ENCODE measurements at regions not wholly inside any gene's neighbourhood (a gene's known extent, or its start where the extent isn't known, plus 50 kb on each side); places are given as distances from the start of the nearest gene placed in this dataset.

- WGBS, 2 donors, result 58 to 61% methylated on average over 5 of the region's 5 CpGs
- no peak overlapping the region for H3K4me3 ChIP-seq (ENCODE audit: low read depth, poor library complexity, severe bottlenecking)
- no peak for TF ChIP-seq CTCF (IDR thresholded peaks at IDR 0.05)
- no peak for TF ChIP-seq POLR2A (IDR thresholded peaks at IDR 0.05)
- intact Hi-C loops (cut with DNase I; ENCODE audit: low total_unique reads), result no loop called here
- no peak for DNase-seq (ENCODE audit: low spot score in 2 of 2)
Measured at GRCh38 chr21:24118738-24119459, 1488.4 kb downstream of the MRPL39 start.

GRCh38 chr21:24115141-24115540 is 1492.1 kb downstream of the MRPL39 start:
- TF ChIP-seq POLR2A (IDR thresholded peaks at IDR 0.05) (no peak), CTCF (IDR thresholded peaks at IDR 0.05) (no peak)
- WGBS, 2 donors, result 90 to 93% methylated on average over 2 of the region's 2 CpGs
- no peak overlapping the region for H3K4me3 ChIP-seq (ENCODE audit: low read depth, poor library complexity, severe bottlenecking)
- no peak for DNase-seq (ENCODE audit: low spot score in 2 of 2)
- intact Hi-C loops (cut with DNase I; ENCODE audit: low total_unique reads), result no loop called here

- TF ChIP-seq POLR2A (IDR thresholded peaks at IDR 0.05), result no peak
- no peak for TF ChIP-seq CTCF (IDR thresholded peaks at IDR 0.05)
- intact Hi-C loops (cut with DNase I; ENCODE audit: low total_unique reads), result no loop called here
- WGBS, 2 donors, result 39 to 46% methylated on average over 5 of the region's 5 CpGs
- no peak for DNase-seq (ENCODE audit: low spot score in 2 of 2)
- no peak overlapping the region for H3K4me3 ChIP-seq (ENCODE audit: low read depth, poor library complexity, severe bottlenecking)
Measured at GRCh38 chr21:24112020-24112419, 1495.3 kb downstream of the MRPL39 start.

DNA sequence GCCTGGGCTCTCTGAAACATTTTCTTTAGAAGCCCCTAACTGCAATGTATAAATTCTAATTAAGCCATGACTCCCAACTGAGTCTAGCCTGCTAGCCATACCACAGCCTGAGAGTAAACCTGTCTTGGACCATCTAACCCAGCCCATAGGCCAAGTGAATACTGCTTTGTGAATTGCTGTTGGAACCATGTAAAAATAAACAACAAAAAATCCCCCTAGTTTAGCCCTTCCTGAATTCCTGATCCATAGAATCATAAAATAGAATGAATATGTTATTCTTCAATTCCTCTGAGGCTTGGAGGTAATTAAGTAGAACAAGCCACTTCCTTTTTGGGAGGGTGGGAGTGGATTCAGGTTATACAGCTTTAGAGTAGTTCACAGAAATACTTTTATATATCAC is 1496.4 kb downstream of the MRPL39 start:
- intact Hi-C loops (cut with DNase I; ENCODE audit: low total_unique reads), result no loop called here
- TF ChIP-seq CTCF (IDR thresholded peaks at IDR 0.05) (no peak), POLR2A (IDR thresholded peaks at IDR 0.05) (no peak)
- no peak for DNase-seq (ENCODE audit: low spot score in 2 of 2)
- H3K4me3 ChIP-seq (ENCODE audit: low read depth, poor library complexity, severe bottlenecking), result no peak overlapping the region

DNA sequence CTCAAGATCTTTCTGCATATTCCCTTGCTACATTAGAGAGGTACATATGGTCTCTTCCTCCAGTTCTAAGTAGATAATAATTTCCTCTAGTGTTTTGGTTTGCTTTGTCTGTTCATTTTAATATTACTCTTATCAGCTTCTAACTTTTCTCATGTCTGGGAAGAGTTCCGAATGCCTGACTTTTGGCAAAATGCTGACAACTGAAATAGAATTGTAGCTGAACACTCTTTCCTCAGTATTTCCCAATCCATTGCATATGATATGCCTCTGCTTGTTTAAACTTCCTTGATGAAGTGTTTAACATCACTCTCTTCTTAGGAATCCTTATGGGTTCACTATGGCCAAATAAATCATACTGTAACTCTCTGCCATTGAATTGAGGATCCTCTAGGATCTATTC is 1510.1 kb downstream of the MRPL39 start:
- intact Hi-C loops (cut with DNase I; ENCODE audit: low total_unique reads), result no loop called here
- 3 to 4% methylated on average over 1 of the region's 1 CpG for WGBS, 2 donors
- TF ChIP-seq CTCF (IDR thresholded peaks at IDR 0.05), result no peak
- no peak for TF ChIP-seq POLR2A (IDR thresholded peaks at IDR 0.05)
- DNase-seq (ENCODE audit: low spot score in 2 of 2), result no peak
- no peak overlapping the region for H3K4me3 ChIP-seq (ENCODE audit: low read depth, poor library complexity, severe bottlenecking)

- WGBS, 2 donors, result 96 to 100% methylated on average over 1 of the region's 1 CpG
- TF ChIP-seq POLR2A (IDR thresholded peaks at IDR 0.05) (no peak), CTCF (IDR thresholded peaks at IDR 0.05) (no peak)
- intact Hi-C loops (cut with DNase I; ENCODE audit: low total_unique reads), result no loop called here
- no peak overlapping the region for H3K4me3 ChIP-seq (ENCODE audit: low read depth, poor library complexity, severe bottlenecking)
- DNase-seq (ENCODE audit: low spot score in 2 of 2), result no peak
Measured at GRCh38 chr21:24096651-24097050, 1510.6 kb downstream of the MRPL39 start.

Data from lower leg skin (tissue), 4 donors.